Suprapubic skin (tissue), 4 donors: ENCODE measurements at regions not wholly inside any gene's neighbourhood (a gene's known extent, or its start where the extent isn't known, plus 50 kb on each side); places are given as distances from the start of the nearest gene placed in this dataset.
A peak's percentile ranks its signal among the peaks of the same experiment; 100 is the strongest.
"Not testable (repeated sequence)": the region's sequence is repeated elsewhere in the genome, so short reads cannot be mapped to it uniquely, and the experiment has no call there.

Source experiments
- DNase-seq, 2 donors: peaks; one replicate each; pipeline ENCODE4 v3.0.0-alpha.2; 2019; ENCODE audit warnings: low spot score in 2 of 2
- H3K27ac ChIP-seq: fragments of 200-600 bp; sonication (generic); one replicate; pipeline ENCODE4 v1.5.1; 2019
- H3K27me3 ChIP-seq: fragments of 200-600 bp; sonication (generic); one replicate; pipeline ENCODE4 v1.5.1; 2019
- H3K36me3 ChIP-seq: fragments of 200-600 bp; sonication (generic); one replicate; pipeline ENCODE4 v1.5.1; 2019
- H3K4me1 ChIP-seq: fragments of 200-600 bp; sonication (generic); one replicate; pipeline ENCODE4 v1.5.1; 2019
- H3K4me3 ChIP-seq: fragments of 200-600 bp; sonication (generic); one replicate; pipeline ENCODE4 v1.5.1; 2019; ENCODE audit warnings: mild to moderate bottlenecking
- H3K9me3 ChIP-seq: fragments of 200-600 bp; sonication (generic); one replicate; pipeline ENCODE4 v1.5.1; 2019
- CTCF ChIP-seq, 2 donors: fragments of 200-600 bp in 1 of 2; fragments of 450-650 bp in 1 of 2; sonication (generic) in 1 of 2; IDR thresholded peaks; one replicate each; pipeline ENCODE4 v1.5.1; 2016 to 2019; ENCODE audit warnings: antibody characterized with exemption in 2 of 2, mild to moderate bottlenecking in 1 of 2, moderate library complexity in 1 of 2
- EP300 ChIP-seq: sonication (generic); formaldehyde crosslinking; IDR thresholded peaks from one replicate; pipeline ENCODE4 v1.6.1; 2017; ENCODE audit warnings: antibody characterized with exemption
- POLR2A ChIP-seq, 2 donors: fragments of 450-650 bp; IDR thresholded peaks; one replicate each; pipeline ENCODE4 v1.6.1; 2017; ENCODE audit warnings: antibody characterized with exemption in 2 of 2, mild to moderate bottlenecking in 2 of 2, moderate library complexity in 2 of 2
- POLR2AphosphoS5 ChIP-seq, 3 donors: sonication (generic); formaldehyde crosslinking; IDR thresholded peaks; one replicate each; pipeline ENCODE4 v1.6.1; 2017; ENCODE audit warnings: antibody characterized with exemption in 3 of 3
- WGBS: methylation state at CpG from one replicate; pipeline ENCODE4 v1.1.5; 2018; 5-methylcytosine and 5-hydroxymethylcytosine counted together

- Histone ChIP-seq H3K9me3 (no peaks in the 10 kb centered on the region), H3K27me3 (no peaks in the 10 kb centered on the region), H3K27ac (peak overlapping the region; percentile 38), H3K4me3 (no peak overlapping the region), H3K36me3 (no peaks in the 10 kb centered on the region), H3K4me1 (peaks cover 40% of the 10 kb centered on the region)
- no peak for TF ChIP-seq CTCF (IDR thresholded peaks at IDR 0.05)
- TF ChIP-seq EP300 = no peak
- TF ChIP-seq POLR2A (IDR thresholded peaks at IDR 0.05) = no peak
- TF ChIP-seq POLR2AphosphoS5 (IDR thresholded peaks at IDR 0.05) = no peak
- WGBS = 80% methylated on average over 6 of the region's 6 CpGs
- DNase-seq = no peak
These were observed 65.6 kb downstream of the OPTC start for GRCh38 chr1:203559523-203559922.

- DNase-seq, H3K27ac ChIP-seq, H3K27me3 ChIP-seq, H3K36me3 ChIP-seq, H3K9me3 ChIP-seq, H3K4me3 ChIP-seq: not testable (repeated sequence)
- 93% methylated on average over 1 of the region's 1 CpG for WGBS
- H3K4me1 ChIP-seq = peaks cover 20% of the 10 kb centered on the region
These were observed 64.9 kb upstream of the ATP2B4 start for GRCh38 chr1:203561761-203562160.

- DNase-seq = no peak
- H3K4me1 ChIP-seq = peaks cover 6% of the 10 kb centered on the region
- no peak for TF ChIP-seq EP300
- TF ChIP-seq CTCF (IDR thresholded peaks at IDR 0.05) = no peak
- TF ChIP-seq POLR2A (IDR thresholded peaks at IDR 0.05) = no peak
- TF ChIP-seq POLR2AphosphoS5 (IDR thresholded peaks at IDR 0.05) = no peak
- no peaks in the 10 kb centered on the region for H3K9me3 ChIP-seq
- no peaks in the 10 kb centered on the region for H3K36me3 ChIP-seq
- WGBS = 29% methylated on average over 2 of the region's 2 CpGs
- H3K27me3 ChIP-seq = no peaks in the 10 kb centered on the region
- H3K4me3 ChIP-seq = no peak overlapping the region
- no peak overlapping the region for H3K27ac ChIP-seq
These were observed 63.3 kb upstream of the ATP2B4 start for GRCh38 chr1:203563291-203563690.

- H3K4me1 ChIP-seq = no peaks in the 10 kb centered on the region
- 76% methylated on average over 5 of the region's 5 CpGs for WGBS
- no peak overlapping the region for H3K27ac ChIP-seq
- no peak for TF ChIP-seq CTCF (IDR thresholded peaks at IDR 0.05)
- TF ChIP-seq POLR2AphosphoS5 (IDR thresholded peaks at IDR 0.05) = no peak
- TF ChIP-seq EP300 = no peak
- TF ChIP-seq POLR2A (IDR thresholded peaks at IDR 0.05) = no peak
- H3K4me3 ChIP-seq = no peak overlapping the region
- no peaks in the 10 kb centered on the region for H3K36me3 ChIP-seq
- H3K27me3 ChIP-seq = no peaks in the 10 kb centered on the region
- H3K9me3 ChIP-seq = no peaks in the 10 kb centered on the region
- DNase-seq = no peak
These were observed 62.6 kb upstream of the ATP2B4 start for GRCh38 chr1:203564024-203564423.

GRCh38 chr1:203565049-203565448, 61.6 kb upstream of the ATP2B4 start:
- no peak for TF ChIP-seq CTCF (IDR thresholded peaks at IDR 0.05)
- TF ChIP-seq EP300 = no peak
- TF ChIP-seq POLR2AphosphoS5 (IDR thresholded peaks at IDR 0.05) = no peak
- TF ChIP-seq POLR2A (IDR thresholded peaks at IDR 0.05) = no peak
- DNase-seq = no peak

GRCh38 chr1:203565981-203566380, 60.7 kb upstream of the ATP2B4 start:
- H3K27me3 ChIP-seq = no peaks in the 10 kb centered on the region
- H3K9me3 ChIP-seq = no peaks in the 10 kb centered on the region
- TF ChIP-seq CTCF (IDR thresholded peaks at IDR 0.05) (no peak), POLR2AphosphoS5 (IDR thresholded peaks at IDR 0.05) (no peak), POLR2A (IDR thresholded peaks at IDR 0.05) (no peak), EP300 (no peak)
- H3K27ac ChIP-seq = no peak overlapping the region
- no peaks in the 10 kb centered on the region for H3K36me3 ChIP-seq
- 73% methylated on average over 4 of the region's 4 CpGs for WGBS
- H3K4me1 ChIP-seq = no peaks in the 10 kb centered on the region
- no peak overlapping the region for H3K4me3 ChIP-seq
- no peak for DNase-seq

More at GRCh38 chr1:203565049-203565448, 61.6 kb upstream of the ATP2B4 start:
- WGBS = 96% methylated on average over 3 of the region's 3 CpGs
- Histone ChIP-seq H3K9me3 (no peaks in the 10 kb centered on the region), H3K27ac (no peak overlapping the region), H3K4me3 (no peak overlapping the region), H3K4me1 (no peaks in the 10 kb centered on the region), H3K27me3 (no peaks in the 10 kb centered on the region), H3K36me3 (no peaks in the 10 kb centered on the region)

GRCh38 chr1:203566966-203567365, 59.7 kb upstream of the ATP2B4 start:
- H3K27me3 ChIP-seq, DNase-seq, H3K9me3 ChIP-seq, H3K36me3 ChIP-seq, H3K27ac ChIP-seq, H3K4me1 ChIP-seq, H3K4me3 ChIP-seq: not testable (repeated sequence)
- 90% methylated on average over 11 of the region's 11 CpGs for WGBS
